GM19043 (cell line): ENCODE measurements at regions not wholly inside any gene's neighbourhood (a gene's known extent, or its start where the extent isn't known, plus 50 kb on each side); places are given as distances from the start of the nearest gene placed in this dataset.

Experiments
- ATAC-seq: cut with Tn5 transposase; IDR thresholded peaks from one replicate; pipeline ENCODE4 v1.9.1; 2021; ENCODE audit warnings: low read depth; ENCODE audit not compliant: unreplicated experiment

DNA sequence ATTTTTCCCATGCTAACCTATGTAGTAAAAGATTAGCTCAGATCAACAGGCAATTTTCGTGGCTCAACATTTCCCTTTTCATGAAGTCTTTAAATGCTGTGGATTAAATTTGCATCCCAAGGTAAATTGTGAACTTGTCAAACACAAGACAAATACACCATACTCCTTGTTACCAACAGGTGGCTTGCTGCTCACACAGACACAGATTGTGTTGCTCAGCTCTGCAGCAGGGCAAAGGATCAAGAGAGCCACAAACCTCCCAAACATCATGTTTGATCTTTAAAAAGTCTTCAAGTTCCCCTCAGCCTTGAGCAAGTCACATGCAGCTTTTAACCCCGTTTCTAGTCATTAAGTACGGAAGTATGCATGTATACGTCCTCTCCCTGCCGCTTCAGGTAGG is 119.6 kb upstream of the CNTNAP4 start:
- ATAC-seq = no peak

DNA sequence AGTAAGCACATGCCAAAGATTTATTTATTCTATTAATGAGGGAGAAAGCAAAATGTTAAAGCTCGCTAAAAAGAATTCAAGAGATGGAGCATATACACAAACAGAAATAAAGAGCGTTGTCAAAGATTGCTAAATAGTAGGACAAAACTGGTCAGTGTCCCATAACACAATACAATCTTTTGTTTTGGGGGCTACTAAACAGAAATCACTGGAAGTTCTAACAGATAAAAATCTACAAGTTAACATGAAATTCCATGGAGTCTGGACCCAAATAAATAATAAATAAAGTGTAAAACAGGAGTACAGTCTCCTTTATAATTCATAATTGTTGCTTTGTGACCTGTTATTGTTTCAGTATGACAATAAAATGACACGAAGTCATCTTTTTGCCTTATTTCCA is 115.2 kb upstream of the CNTNAP4 start:
- no peak for ATAC-seq

DNA sequence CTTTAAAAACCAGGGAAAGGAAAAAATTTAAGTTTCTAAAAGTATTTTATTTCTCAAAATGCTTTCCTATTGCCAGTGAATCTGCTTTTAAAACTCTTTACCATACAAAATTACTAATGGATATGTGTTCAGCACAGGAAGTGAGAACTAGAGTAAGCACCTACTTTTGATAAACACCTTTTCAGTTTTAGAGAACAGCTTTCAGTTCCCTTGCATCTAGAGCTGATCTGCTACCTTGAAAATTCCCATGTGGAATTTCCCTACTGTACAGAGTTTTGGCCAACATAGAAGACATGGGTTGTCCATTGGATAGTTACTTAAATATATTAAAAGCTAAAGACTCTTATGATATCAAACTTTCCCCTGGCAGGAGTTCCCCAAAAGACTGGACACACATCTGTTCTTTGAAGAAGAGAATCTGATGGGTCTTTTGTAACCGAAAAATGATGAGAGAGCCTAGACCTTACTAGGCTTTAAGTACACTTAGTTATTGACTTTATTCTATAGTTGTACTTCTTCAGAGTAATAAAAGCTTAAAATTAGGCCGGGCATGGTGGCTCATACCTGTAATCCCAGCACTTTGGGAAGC is 112.1 kb upstream of the CNTNAP4 start:
- ATAC-seq = no peak

DNA sequence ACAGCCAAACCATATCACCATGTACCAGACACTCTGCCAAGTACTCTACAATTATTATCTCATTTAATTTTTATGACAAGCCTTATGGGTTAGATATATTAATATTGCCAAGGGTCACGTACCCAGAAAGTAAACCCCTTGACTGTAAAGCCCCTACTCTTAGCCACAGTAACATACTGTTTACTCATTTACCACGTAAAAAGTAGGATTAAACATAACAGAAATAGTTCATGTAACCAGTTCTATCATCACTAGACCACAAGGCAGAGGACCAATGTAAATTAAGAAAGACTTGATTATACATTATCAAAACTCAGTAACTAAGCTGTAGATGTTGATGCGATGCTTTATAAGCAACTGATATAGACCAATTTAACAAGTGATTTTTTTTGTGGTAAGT is 101.5 kb upstream of the CNTNAP4 start:
- ATAC-seq = no peak

DNA sequence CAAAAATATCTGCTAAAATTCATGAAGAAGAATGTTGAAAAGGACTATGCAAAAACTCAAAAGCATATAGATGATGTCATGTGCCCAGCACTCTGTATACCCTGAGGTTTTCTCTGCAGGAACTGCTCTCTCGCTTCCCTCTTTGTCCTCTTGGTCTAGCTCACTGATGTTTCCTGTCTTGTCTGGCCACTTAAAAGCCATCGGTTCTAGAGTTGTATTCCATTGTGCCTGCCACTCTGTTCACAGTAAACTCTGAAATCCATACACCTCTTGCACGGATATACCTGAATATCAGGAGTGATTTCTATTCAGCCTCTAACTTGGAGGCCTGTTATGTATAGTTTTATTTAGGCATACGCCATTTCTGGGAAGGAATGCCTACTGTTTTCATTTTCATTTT is 101.0 kb upstream of the CNTNAP4 start:
- peak; percentile 75 for ATAC-seq

DNA sequence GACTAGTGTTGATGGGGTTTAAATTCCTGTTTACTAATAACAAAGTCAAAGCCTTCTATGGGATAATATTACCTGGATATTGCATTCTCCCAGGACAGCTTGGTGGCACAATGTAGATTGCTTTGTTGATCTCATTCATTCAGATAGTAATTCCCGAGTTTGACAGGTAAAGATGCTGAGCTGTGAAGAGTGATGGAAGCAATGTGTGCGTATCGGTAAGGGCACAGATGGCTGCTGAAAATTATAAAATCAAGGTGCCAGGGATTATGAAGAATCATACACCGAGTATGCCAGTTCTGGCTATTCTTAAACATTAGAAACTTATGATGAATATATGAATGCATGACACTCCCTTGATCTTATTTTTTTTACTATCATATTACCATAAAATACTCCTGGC is 100.6 kb upstream of the CNTNAP4 start:
- ATAC-seq = no peak

DNA sequence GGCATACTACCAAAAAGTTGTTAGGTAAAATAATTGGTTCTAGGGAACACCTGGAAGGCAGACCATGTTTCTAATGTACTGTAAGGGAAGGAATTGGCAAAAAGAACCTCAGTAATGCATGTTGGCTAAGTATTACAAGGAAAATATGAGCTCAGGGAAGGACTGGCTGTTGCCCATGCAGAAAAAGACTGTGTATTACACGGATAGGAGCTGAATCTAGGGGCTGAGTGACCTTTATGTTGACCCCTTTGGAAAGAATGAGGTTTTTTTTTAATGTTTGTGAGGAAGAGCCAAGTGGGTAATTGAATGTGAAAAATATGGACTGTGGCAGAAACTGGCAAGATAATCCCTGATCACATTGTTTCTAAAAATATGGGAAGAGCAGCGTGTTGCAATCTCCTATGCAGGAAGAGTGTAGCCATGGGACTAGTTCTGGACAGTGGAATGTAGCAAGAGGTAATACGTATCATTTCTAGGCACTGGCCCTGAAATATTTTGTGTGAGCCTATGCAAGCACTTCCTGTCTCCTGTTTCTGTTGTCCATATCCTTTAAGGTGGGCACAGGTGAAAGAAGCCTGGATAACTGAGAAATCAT is 95.1 kb upstream of the CNTNAP4 start:
- no peak for ATAC-seq

DNA sequence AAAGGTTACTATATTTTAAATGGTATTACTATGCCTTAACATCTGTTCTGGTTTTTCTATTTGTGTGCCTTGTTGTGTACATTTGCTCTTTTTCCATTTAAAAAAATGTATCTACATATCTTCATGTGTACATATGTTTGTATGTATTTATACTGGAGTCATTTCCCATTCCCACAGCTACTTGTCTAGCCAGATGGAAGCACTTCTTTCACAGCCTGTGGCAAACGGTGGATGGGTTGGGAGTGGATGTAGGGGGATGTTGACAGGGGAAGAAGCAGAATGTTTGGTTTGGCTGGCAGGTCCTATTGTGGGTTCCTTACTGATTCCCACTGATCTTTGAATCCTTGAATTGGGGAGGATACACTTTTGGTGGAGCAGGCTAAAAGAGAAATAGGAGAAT is 93.6 kb upstream of the CNTNAP4 start:
- ATAC-seq = no peak

DNA sequence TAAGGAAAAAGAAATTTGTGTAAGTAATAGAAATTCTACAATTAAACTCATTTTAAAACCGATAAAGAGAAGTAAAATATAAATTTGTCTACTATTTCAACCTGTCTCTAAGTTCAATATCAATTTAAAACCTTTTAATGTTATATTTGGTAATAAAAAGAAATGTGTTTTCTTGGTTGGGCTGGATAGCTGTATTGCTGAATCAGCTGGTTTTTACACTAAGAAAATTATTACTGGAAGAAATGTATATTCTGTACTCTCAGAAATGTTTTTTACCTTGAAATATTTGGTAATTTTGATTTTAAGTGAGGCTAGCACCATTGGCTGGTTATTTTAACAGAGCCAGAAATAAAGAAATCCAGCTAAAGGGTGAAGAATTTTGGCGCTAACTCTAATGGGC is 87.1 kb upstream of the CNTNAP4 start:
- ATAC-seq = no peak

DNA sequence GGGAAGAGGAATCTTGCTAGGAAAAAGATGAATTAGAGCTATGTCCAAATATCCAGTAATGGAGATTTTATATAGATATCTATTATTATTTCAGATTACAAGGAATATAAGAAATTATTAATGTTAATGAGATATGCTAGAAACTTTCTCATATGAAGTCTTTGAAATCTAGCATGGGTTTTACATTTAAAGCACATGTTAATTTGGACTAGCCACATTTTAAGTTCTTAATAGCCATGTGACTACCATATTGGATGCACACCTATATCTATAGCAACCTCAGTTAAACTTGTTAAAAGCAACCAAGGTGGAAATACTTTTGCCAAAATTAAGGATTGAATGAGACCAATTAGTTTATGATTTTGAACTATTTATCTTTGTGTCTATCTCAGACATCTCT is 86.7 kb upstream of the CNTNAP4 start:
- ATAC-seq = no peak

DNA sequence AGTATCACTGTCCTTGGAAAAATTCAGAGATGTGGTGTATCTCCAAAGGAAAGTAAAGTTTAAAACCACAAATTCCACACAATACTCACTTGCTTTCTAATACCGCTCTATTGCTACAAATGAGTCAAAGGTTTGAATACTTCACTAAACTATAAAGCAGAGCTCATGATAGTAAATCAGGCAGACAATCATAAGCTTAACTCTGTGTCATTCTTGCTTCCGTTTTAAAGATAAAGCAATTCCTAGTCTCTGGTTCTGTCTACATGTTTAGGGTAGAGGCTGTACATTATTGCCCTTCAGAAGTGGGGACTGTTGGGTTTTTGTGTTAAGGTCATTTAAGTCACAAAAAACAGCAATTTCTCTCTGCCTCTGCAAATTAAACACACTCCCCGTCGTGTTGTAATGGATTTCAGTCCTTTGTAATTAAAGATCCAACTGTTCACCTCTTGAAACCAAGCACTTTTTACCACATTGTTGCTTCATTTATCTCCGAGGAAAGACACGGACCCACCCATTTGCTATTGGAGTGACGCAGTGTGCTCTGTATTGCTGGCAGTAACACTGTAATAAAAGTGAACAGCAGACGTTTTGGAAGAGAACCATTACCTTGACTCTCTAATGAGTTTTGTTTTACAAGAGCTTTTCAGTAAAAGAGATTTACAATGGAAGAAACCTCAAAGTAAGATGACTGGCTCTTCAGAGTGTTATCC is 83.1 kb upstream of the CNTNAP4 start:
- no peak for ATAC-seq

DNA sequence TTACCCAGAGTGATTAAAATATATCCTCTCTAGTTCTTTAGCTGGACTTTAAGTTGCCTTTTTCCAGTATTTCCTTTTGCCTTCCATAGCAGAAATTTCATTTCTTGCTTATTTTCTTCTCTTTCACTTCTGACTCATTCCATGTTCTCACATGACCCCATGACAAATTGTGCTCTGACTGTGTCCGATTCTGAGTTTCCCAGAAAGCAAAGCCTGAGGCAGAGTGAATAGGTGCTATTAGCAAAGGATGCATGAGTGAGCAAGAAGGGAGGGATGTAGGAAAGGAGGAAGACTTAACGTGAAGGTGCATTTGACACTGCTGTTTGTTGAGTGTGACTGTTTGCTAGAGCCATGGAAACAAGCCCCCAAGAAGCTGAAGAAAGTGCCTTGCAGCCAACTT is 82.6 kb upstream of the CNTNAP4 start:
- no peak for ATAC-seq

DNA sequence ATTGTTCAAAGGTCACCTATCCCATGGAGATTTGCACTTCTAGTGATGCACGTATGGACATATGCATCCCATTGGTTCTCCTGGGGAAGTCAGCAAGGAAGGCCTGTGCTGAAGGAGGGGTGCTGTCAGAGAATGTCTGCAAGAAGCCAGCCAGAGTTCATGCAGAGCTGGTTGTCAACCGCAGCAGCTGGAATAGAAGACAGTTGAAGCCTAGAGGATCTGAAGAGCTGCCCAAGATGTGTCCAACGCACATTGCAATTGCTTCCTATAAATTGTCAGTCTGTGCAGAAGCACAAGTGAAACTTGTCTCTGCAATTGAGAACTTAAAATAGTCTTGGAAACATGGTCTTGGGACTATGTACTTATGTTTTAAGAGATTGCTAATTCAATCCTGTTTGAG is 82.1 kb upstream of the CNTNAP4 start:
- ATAC-seq = no peak

DNA sequence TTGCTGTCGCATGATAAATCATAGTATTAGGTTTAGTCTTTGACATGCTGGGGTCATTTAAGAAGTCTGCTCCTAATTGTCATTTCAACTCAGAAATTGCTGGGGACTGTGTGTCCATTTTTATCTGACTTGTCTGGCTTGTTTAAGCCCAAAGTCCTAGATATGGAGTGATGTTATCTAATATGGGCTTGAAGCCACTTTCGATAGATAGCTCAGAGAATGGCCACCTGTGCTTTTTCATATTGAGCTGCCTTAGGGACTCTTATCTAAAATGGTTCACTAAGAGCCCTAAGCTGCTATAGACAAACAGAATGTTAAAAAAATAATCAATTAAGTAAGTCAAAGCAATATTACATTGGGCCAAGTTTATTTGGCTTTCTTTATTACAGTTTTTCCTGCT is 81.6 kb upstream of the CNTNAP4 start:
- no peak for ATAC-seq

DNA sequence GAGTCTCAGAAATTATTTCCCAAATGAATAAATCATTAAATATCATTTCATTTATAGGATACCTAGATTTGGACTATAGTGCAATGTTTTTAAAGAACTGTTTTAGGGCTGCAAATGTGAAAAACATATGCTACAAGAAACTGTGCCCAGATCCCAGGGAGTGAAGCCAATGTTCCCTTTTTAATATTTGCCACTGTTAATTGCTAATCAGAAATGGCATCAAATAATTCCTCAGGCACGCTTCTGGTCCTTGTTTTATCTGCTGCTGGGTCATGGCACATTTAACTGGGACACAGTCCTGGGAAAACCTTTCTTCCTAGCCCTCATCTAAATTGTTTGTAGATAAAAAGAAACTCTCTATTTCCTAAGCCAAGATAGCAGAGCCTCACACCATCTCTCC is 79.3 kb upstream of the CNTNAP4 start:
- no peak for ATAC-seq

DNA sequence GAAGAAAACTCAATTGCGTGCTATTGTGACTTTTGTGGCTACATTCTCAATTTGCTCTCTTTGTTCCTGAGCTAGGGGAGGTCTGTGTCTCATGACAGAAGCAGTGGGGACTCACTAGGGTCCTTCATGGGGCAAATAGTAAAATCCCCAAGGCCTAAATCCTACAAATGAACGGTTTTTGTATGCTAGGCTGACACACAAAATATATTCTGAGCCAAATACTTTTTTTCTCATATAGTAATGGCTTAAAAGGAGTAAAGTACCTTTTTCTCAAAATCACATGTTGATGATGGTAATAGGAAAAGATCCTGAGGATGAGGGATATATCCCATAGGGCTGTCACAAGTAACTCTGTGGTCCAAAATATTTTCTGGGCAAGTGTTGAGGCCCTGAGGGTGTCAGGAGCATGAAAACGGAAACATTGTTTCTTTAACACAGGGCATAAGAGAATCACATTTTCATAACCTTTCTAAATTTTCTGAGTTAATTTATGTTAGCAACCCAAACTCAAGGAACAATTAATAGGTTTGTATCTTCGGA is 77.5 kb upstream of the CNTNAP4 start:
- ATAC-seq = no peak

DNA sequence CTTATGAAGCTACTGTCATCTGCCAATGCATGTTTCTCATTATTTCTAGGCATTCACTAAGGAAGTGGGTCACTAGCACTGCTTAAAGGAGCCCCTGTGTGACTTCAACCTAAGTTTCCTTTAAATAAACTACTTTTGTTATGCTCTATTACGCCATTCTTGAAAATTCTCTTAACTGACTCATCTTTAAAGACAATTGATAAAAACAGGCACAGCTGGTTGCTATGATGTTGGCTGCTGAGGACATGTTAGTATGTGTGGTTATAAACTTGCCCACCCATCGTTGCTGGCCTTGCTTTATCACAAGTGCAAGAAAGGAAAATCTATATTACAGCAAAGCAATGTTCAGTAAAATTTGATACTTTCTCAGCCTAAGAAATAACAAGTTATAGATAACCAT is 75.8 kb upstream of the CNTNAP4 start:
- no peak for ATAC-seq

DNA sequence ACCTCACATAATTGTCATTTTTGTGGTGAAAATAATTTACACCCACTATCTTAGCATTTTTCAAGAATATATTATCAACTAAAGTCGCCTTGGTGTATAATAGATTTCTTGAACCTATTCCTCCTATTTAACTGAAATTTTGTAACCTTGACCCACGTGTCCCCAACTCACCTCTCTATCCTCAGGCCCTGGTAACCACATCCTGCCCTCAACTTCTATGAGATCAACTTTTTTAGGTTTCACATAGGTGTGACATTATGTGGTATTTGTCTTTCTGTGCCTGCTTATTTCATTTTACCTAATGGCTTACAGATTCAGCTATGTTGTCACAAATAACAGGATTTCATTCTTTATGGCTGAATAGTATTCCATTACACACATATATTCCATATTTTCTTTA is 73.0 kb upstream of the CNTNAP4 start:
- no peak for ATAC-seq

DNA sequence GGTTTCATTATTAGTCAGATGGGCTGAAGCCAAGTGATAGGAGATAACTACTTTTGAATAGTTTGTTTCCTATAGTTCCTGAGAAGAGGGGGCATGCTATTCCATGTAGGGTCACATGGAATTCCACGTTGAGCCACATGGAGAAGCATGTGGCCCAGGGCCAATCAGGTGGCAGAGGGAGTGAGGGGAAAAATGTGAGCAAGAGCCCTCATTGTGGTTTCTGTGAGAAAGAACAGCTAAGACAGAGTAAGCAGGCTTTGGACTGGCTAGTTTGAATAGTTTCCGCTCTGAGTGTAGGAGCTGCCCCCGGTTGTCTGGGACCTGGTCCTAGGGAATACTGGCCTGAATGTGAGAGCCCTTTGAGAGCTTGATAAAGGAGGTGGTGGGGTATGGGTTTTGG is 69.9 kb upstream of the CNTNAP4 start:
- ATAC-seq = no peak

DNA sequence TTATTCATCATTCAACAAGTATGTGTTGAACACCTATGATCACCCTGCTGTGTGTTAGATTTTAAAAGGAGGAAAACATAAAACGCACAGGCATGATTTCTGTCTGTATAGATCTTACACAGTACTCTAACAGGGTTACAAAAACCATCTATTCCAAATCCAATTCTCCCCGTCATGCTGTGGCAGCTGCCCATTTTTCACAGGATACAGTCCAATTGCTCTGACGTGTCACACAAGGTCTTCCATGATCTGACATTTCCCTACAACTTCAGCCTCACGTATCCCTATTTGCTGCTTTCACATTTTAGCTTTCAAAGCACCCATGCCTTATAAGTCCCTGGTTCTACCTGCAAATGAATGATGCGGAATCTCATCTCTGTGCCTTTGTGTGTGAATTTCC is 67.0 kb upstream of the CNTNAP4 start:
- no peak for ATAC-seq

DNA sequence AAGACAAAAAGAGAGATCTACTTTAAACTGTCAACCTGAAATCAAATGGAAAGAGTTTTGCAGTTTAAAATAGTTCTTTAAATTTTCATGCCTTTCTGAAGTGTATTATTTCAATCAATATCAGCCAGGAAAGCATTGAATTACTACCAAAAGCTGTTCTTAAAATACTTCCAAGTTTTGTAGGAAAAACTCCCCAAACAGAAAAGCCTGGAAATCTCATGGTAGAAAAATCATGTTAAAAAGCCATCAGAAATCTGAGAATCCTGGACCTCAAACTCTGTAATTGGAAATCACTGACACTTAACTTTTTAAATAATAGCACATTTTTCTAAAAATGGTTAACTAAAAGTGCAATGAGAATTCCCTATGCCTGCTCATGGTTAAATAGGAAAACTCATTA is 63.3 kb upstream of the CNTNAP4 start:
- no peak for ATAC-seq

DNA sequence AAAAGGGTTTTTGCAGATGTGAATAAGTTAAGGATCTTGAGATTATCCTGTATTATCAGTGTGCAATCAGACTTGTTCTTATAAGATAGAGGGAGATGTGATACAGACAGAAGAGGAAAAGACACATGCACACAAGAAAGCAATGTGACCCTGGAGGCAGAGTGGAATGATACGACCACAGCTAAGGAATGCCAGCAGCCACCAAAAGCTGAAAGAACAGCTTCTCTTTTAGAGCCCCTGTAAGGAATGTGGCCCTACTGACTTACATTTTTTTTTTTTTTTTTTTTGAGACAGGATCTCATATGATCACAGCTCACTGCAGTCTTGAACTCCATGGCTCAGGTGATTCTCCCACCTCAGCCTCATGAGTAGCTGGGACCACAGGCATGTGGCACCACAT is 62.3 kb upstream of the CNTNAP4 start:
- no peak for ATAC-seq
